CD4-positive, CD25-positive, alpha-beta regulatory T cell (primary cell): ENCODE measurements at regions not wholly inside any gene's neighbourhood (a gene's known extent, or its start where the extent isn't known, plus 50 kb on each side); places are given as distances from the start of the nearest gene placed in this dataset.

ENCODE experiments used
- ATAC-seq, 2 donors: fragments of 150-1000 bp; cut with Tn5 transposase; one replicate each; pipeline ENCODE4 v1.10.0; 2021; ENCODE audit warnings: low read depth in 2 of 2, moderate number of reproducible peaks in 2 of 2, moderate library complexity in 1 of 2
- DNase-seq, 3 donors: peaks; one replicate each; pipeline versions ENCODE4 v3.0.0 to v3.0.0-alpha.2; 2012 to 2022; ENCODE audit warnings: mixed read lengths in 1 of 3
- H3K27ac ChIP-seq: one replicate; pipeline ENCODE4 v1.7.0; 2013; ENCODE audit warnings: mild to moderate bottlenecking, low read length; ENCODE audit not compliant: insufficient read depth, poor library complexity, severe bottlenecking
- H3K27me3 ChIP-seq: one replicate; pipeline ENCODE4 v1.7.0; 2013; ENCODE audit warnings: low read length; ENCODE audit not compliant: control insufficient read depth, insufficient read depth
- H3K36me3 ChIP-seq: one replicate; pipeline ENCODE4 v1.7.0; 2013; ENCODE audit warnings: mild to moderate bottlenecking, low read length, moderate library complexity; ENCODE audit not compliant: control insufficient read depth, insufficient read depth
- H3K4me1 ChIP-seq: 2 replicates; pipeline ENCODE4 v1.7.0; 2013; ENCODE audit warnings: mild to moderate bottlenecking, low read length; ENCODE audit not compliant: insufficient read depth, control insufficient read depth, poor library complexity, severe bottlenecking
- H3K4me3 ChIP-seq: one replicate; pipeline ENCODE4 v1.7.0; 2013; ENCODE audit warnings: low read depth, mild to moderate bottlenecking, low read length, moderate library complexity
- H3K9me3 ChIP-seq, 2 experiments: 1 replicate in 1 of 2; 2 replicates in 1 of 2; pipeline ENCODE4 v1.7.0; 2013; ENCODE audit warnings: low read length in 2 of 2, mild to moderate bottlenecking in 1 of 2, moderate library complexity in 1 of 2; ENCODE audit not compliant: control insufficient read depth in 2 of 2
- H3K27ac Mint-ChIP-seq, 3 donors: one replicate each; pipeline ENCODE4 v1.8.0; 2020 to 2022; ENCODE audit warnings: mild to moderate bottlenecking in 3 of 3, mixed read lengths in 3 of 3, moderate library complexity in 2 of 3
- H3K27me3 Mint-ChIP-seq: one replicate; pipeline ENCODE4 v1.8.0; 2022; ENCODE audit warnings: mild to moderate bottlenecking, mixed read lengths
- H3K36me3 Mint-ChIP-seq: one replicate; pipeline ENCODE4 v1.8.0; 2020; ENCODE audit warnings: mixed read lengths
- H3K4me1 Mint-ChIP-seq, 4 donors: one replicate each; pipeline ENCODE4 v1.8.0; 2020 to 2022; ENCODE audit warnings: mixed read lengths in 4 of 4, mild to moderate bottlenecking in 1 of 4
- H3K4me3 Mint-ChIP-seq, 4 donors: one replicate each; pipeline ENCODE4 v1.8.0; 2020 to 2022; ENCODE audit warnings: mild to moderate bottlenecking in 4 of 4, mixed read lengths in 4 of 4, moderate library complexity in 3 of 4
- H3K9me3 Mint-ChIP-seq, 7 donors: one replicate each; pipeline ENCODE4 v1.8.0; 2020 to 2022; ENCODE audit warnings: mixed read lengths in 7 of 7, mild to moderate bottlenecking in 3 of 7, moderate library complexity in 2 of 7

DNA sequence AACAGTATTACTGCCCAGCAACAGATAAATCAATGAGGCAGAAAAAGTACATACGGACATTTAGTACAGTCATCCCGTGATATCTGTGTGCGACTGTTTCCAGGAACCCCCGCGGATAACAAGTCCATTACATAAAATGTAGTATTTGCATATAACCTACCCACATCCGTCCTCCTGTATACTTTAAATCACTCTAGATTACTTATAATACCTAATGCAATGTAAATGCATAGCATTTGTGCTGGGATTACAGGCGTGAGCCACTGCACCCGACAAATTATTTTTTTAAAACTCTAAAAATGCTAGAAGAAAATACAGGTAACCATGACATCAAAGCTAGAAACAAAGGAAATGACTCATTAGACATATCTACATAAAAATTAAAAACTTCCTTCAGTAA is 91.6 kb downstream of the FAM161A start:
- ATAC-seq (no peak), DNase-seq (peak in 2 of 3 donors; percentile 55 to 82)
- peaks cover 27% of the 10 kb centered on the region for H3K27me3 Mint-ChIP-seq

GRCh38 chr2:61759718-61760117 is 94.1 kb downstream of the FAM161A start:
- peak overlapping the region in 1 of 4 donors; percentile 55 for H3K4me3 Mint-ChIP-seq
- ATAC-seq = no peak

More for the DNA sequence above, 91.6 kb downstream of the FAM161A start:
- Mint-ChIP-seq H3K36me3 (peaks cover 2% of the 10 kb centered on the region), H3K9me3 (peaks cover 0 to 13% (median 6%) of the 10 kb centered on the region in 7 donors), H3K4me3 (peak overlapping the region in 2 of 4 donors; percentile 67 to 84), H3K4me1 (peaks cover 8 to 23% (median 15%) of the 10 kb centered on the region in 4 donors), H3K27ac (peak overlapping the region in 2 of 3 donors; percentile 60 to 80)
- peaks cover 0 to 9% of the 10 kb centered on the region in 2 experiments for H3K9me3 ChIP-seq
- H3K27ac ChIP-seq = peak overlapping the region; percentile 45
- peak overlapping the region; percentile 55 for H3K4me3 ChIP-seq
- no peaks in the 10 kb centered on the region for H3K27me3 ChIP-seq
- H3K4me1 ChIP-seq = peaks cover 13% of the 10 kb centered on the region
- no peaks in the 10 kb centered on the region for H3K36me3 ChIP-seq

GRCh38 chr2:61759005-61759404 is 94.9 kb downstream of the FAM161A start:
- H3K4me3 Mint-ChIP-seq = no peak overlapping the region
- peaks cover 0 to 5% (median 2%) of the 10 kb centered on the region in 7 donors for H3K9me3 Mint-ChIP-seq
- Histone ChIP-seq H3K9me3 (no peaks in the 10 kb centered on the region), H3K27me3 (no peaks in the 10 kb centered on the region), H3K4me1 (peaks cover 7% of the 10 kb centered on the region), H3K27ac (no peak overlapping the region), H3K36me3 (no peaks in the 10 kb centered on the region), H3K4me3 (no peak overlapping the region)
- H3K36me3 Mint-ChIP-seq = peaks cover 2% of the 10 kb centered on the region
- ATAC-seq = no peak
- H3K4me1 Mint-ChIP-seq = peaks cover 8 to 16% (median 12%) of the 10 kb centered on the region in 4 donors
- H3K27me3 Mint-ChIP-seq = peaks cover 12% of the 10 kb centered on the region
- DNase-seq = peak in 1 of 3 donors; percentile 34
- no peak overlapping the region for H3K27ac Mint-ChIP-seq

More at GRCh38 chr2:61759718-61760117, 94.1 kb downstream of the FAM161A start:
- Histone ChIP-seq H3K27me3 (no peaks in the 10 kb centered on the region), H3K4me3 (no peak overlapping the region), H3K27ac (no peak overlapping the region), H3K9me3 (peaks cover 0 to 5% of the 10 kb centered on the region in 2 experiments), H3K36me3 (no peaks in the 10 kb centered on the region), H3K4me1 (peaks cover 12% of the 10 kb centered on the region)
- peaks cover 8 to 23% (median 15%) of the 10 kb centered on the region in 4 donors for H3K4me1 Mint-ChIP-seq
- peaks cover 0 to 9% (median 3%) of the 10 kb centered on the region in 7 donors for H3K9me3 Mint-ChIP-seq
- DNase-seq = no peak
- peaks cover 17% of the 10 kb centered on the region for H3K27me3 Mint-ChIP-seq
- peaks cover 2% of the 10 kb centered on the region for H3K36me3 Mint-ChIP-seq
- no peak overlapping the region for H3K27ac Mint-ChIP-seq

DNA sequence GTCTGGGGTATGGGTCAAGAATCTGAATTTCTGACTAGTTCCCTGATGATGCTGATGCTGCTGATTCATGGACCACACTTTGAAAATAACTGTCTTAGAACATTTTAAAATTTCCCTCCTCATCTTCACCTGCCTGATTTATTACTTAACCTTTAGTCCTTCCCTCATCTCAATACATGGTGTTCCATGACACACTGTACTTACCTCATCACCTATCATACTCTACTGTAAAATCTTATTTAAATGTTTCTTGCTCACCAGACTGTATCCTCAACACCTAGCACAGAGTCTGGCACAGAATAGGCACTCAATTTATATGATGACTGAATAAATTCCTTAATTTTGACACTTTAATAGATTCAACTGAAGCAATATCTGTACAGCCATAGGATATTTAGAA is 95.7 kb downstream of the FAM161A start:
- no peaks in the 10 kb centered on the region for H3K36me3 ChIP-seq
- H3K27ac ChIP-seq = no peak overlapping the region
- Mint-ChIP-seq H3K27me3 (peaks cover 5% of the 10 kb centered on the region), H3K36me3 (peaks cover 2% of the 10 kb centered on the region), H3K9me3 (peaks cover 3 to 9% (median 6%) of the 10 kb centered on the region in 7 donors), H3K27ac (peak overlapping the region in 1 of 3 donors; percentile 84), H3K4me1 (peaks cover 7 to 15% (median 9%) of the 10 kb centered on the region in 4 donors), H3K4me3 (no peak overlapping the region)
- no peak overlapping the region for H3K4me3 ChIP-seq
- ATAC-seq (no peak), DNase-seq (no peak)
- peaks cover 0 to 3% of the 10 kb centered on the region in 2 experiments for H3K9me3 ChIP-seq
- peaks cover under 1% of the 10 kb centered on the region for H3K4me1 ChIP-seq
- no peaks in the 10 kb centered on the region for H3K27me3 ChIP-seq

DNA sequence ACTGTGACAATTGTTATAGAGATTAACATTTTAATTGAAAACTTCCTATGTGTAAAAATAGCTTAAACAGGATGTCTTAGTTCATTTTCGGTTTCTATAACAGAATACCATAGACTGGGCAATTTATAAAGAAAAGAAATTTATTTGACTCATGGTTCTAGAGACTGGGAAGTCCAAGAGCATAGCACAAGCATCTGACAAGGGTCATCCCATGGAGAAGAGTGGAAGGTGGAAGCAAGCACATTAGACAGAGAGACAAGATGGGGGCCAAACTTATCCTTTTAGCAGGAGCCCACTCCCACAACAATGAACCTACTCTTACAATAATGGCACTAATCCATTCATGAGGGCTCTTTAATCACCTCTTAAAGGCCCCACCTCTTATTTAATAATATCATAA is 100.3 kb downstream of the FAM161A start:
- H3K27me3 Mint-ChIP-seq = peaks cover 5% of the 10 kb centered on the region
- H3K27me3 ChIP-seq = no peaks in the 10 kb centered on the region
- H3K36me3 Mint-ChIP-seq = peaks cover 2% of the 10 kb centered on the region
- DNase-seq (no peak), ATAC-seq (no peak)
- no peaks in the 10 kb centered on the region for H3K4me1 ChIP-seq
- no peak overlapping the region for H3K27ac ChIP-seq
- H3K36me3 ChIP-seq = no peaks in the 10 kb centered on the region
- no peak overlapping the region for H3K4me3 ChIP-seq
- H3K9me3 Mint-ChIP-seq = peaks cover 2 to 9% (median 6%) of the 10 kb centered on the region in 7 donors
- H3K4me1 Mint-ChIP-seq = peaks cover 0 to 5% (median 0%) of the 10 kb centered on the region in 4 donors
- H3K4me3 Mint-ChIP-seq = no peak overlapping the region
- H3K27ac Mint-ChIP-seq = no peak overlapping the region
- peaks cover 0 to 3% of the 10 kb centered on the region in 2 experiments for H3K9me3 ChIP-seq

DNA sequence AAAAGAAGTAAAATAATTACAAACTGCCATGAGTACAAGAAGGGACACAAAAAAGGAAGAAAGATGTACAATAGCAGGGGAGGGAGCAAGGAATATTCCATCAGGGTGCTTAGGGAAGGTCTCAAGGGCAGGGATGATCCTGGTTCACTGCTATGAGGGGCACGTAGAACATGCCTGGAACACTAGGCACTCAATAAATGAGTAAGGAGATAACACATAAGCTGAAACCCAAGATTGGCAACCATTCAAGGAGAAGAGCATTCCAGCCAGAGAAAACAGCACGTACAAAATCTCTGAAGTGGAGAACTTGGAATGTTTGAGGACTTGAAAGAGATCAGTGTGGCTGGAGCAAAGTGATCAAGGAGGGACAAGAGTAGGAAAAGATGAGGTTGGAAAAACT is 103.2 kb downstream of the FAM161A start:
- H3K36me3 ChIP-seq = no peaks in the 10 kb centered on the region
- Mint-ChIP-seq H3K9me3 (peaks cover 0 to 9% (median 6%) of the 10 kb centered on the region in 7 donors), H3K27ac (no peak overlapping the region), H3K4me3 (no peak overlapping the region), H3K36me3 (no peaks in the 10 kb centered on the region), H3K4me1 (no peaks in the 10 kb centered on the region), H3K27me3 (no peaks in the 10 kb centered on the region)
- H3K27me3 ChIP-seq = no peaks in the 10 kb centered on the region
- H3K4me1 ChIP-seq = no peaks in the 10 kb centered on the region
- no peak for DNase-seq
- no peak for ATAC-seq
- H3K9me3 ChIP-seq = peaks cover 0 to 3% of the 10 kb centered on the region in 2 experiments
- no peak overlapping the region for H3K27ac ChIP-seq
- no peak overlapping the region for H3K4me3 ChIP-seq

GRCh38 chr2:61742955-61743354 is 110.9 kb downstream of the FAM161A start:
- DNase-seq (no peak), ATAC-seq (no peak)
- no peaks in the 10 kb centered on the region for H3K4me1 Mint-ChIP-seq
- H3K9me3 Mint-ChIP-seq = peaks cover 0 to 2% (median 0%) of the 10 kb centered on the region in 7 donors
- H3K27ac ChIP-seq = no peak overlapping the region
- H3K27ac Mint-ChIP-seq = no peak overlapping the region
- no peak overlapping the region for H3K4me3 ChIP-seq
- H3K27me3 Mint-ChIP-seq = peaks cover 12% of the 10 kb centered on the region
- H3K36me3 Mint-ChIP-seq = no peaks in the 10 kb centered on the region
- no peaks in the 10 kb centered on the region for H3K36me3 ChIP-seq
- no peaks in the 10 kb centered on the region for H3K4me1 ChIP-seq
- H3K9me3 ChIP-seq = no peaks in the 10 kb centered on the region
- no peak overlapping the region for H3K4me3 Mint-ChIP-seq
- no peaks in the 10 kb centered on the region for H3K27me3 ChIP-seq

DNA sequence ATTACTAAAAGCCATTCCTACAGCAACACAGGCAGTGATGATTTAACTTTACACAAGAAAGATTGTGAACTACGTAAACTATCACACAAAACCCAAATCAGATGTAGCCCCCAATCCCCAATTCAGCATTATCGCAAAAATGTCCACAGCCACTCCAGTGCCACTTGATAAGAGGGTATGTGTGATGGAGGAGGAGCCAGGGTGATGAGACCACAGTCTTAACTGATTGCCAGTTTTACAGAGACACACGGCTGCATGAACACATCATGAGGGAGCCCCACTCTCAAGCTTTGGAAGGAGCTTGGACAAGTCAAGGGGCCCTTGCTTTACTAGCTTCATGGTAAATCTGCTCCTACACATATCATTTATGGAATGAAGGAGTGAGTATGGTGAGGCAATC is 116.0 kb downstream of the FAM161A start:
- no peaks in the 10 kb centered on the region for H3K4me1 Mint-ChIP-seq
- H3K27ac ChIP-seq = no peak overlapping the region
- H3K9me3 ChIP-seq = no peaks in the 10 kb centered on the region
- ATAC-seq (no peak), DNase-seq (no peak)
- no peak overlapping the region for H3K4me3 ChIP-seq
- no peaks in the 10 kb centered on the region for H3K27me3 ChIP-seq
- H3K36me3 Mint-ChIP-seq = no peaks in the 10 kb centered on the region
- no peaks in the 10 kb centered on the region for H3K36me3 ChIP-seq
- no peak overlapping the region for H3K27ac Mint-ChIP-seq
- peaks cover 0 to 2% (median 0%) of the 10 kb centered on the region in 7 donors for H3K9me3 Mint-ChIP-seq
- peaks cover 12% of the 10 kb centered on the region for H3K27me3 Mint-ChIP-seq
- H3K4me3 Mint-ChIP-seq = no peak overlapping the region
- no peaks in the 10 kb centered on the region for H3K4me1 ChIP-seq
